ENCODE measurements at regions not wholly inside any gene's neighbourhood (a gene's known extent, or its start where the extent isn't known, plus 50 kb on each side); places are given as distances from the start of the nearest gene placed in this dataset.

- Mint-ChIP-seq H3K4me3 (no peak overlapping the region), H3K36me3 (no peaks in the 10 kb centered on the region), H3K4me1 (peaks cover 17% of the 10 kb centered on the region), H3K27me3 (ENCODE audit: insufficient read depth, low read depth) (peaks cover 12% of the 10 kb centered on the region), H3K9me3 (peaks cover 3% of the 10 kb centered on the region), H3K27ac (no peak overlapping the region)
- DNase-seq (ENCODE audit: low spot score), result no peak
- H3F3A ChIP-seq (ENCODE audit: low read depth), result peaks cover 29% of the 10 kb centered on the region
- H3K9me3 ChIP-seq (ENCODE audit: low read depth), result no peaks in the 10 kb centered on the region
- TF ChIP-seq EZH2phosphoT487 (IDR thresholded peaks at IDR 0.05), result no peak
- no peak for TF ChIP-seq CTCF (IDR thresholded peaks at IDR 0.05)
- TF ChIP-seq EZH2 (IDR thresholded peaks at IDR 0.05), result no peak
- H3K4me1 ChIP-seq, result peaks cover 16% of the 10 kb centered on the region
- no peaks in the 10 kb centered on the region for H3K27me3 ChIP-seq
- no peaks in the 10 kb centered on the region for H4K20me1 ChIP-seq (ENCODE audit: low read depth)
- no peak overlapping the region for H2AFZ ChIP-seq (replicated peaks)
- no peak overlapping the region for H3K27ac ChIP-seq
- H3K36me3 ChIP-seq, result no peaks in the 10 kb centered on the region
- H3K4me2 ChIP-seq, result no peak overlapping the region
- no peak overlapping the region for H3K4me3 ChIP-seq
- H3K79me2 ChIP-seq (ENCODE audit: low read depth), result no peaks in the 10 kb centered on the region
- no peak overlapping the region for H3K9ac ChIP-seq
Measured at GRCh38 chr22:35138521-35138920, 72.6 kb downstream of the ISX start.

GRCh38 chr22:35140879-35141745, 75.2 kb downstream of the ISX start:
- Histone ChIP-seq H4K20me1 (ENCODE audit: low read depth) (no peaks in the 10 kb centered on the region), H3K4me2 (no peak overlapping the region), H3K27me3 (no peaks in the 10 kb centered on the region), H3K36me3 (no peaks in the 10 kb centered on the region), H3F3A (ENCODE audit: low read depth) (peaks cover 7% of the 10 kb centered on the region), H3K27ac (no peak overlapping the region), H3K9ac (no peak overlapping the region), H3K4me3 (no peak overlapping the region), H3K79me2 (ENCODE audit: low read depth) (no peaks in the 10 kb centered on the region), H2AFZ (replicated peaks) (no peak overlapping the region), H3K4me1 (no peaks in the 10 kb centered on the region), H3K9me3 (ENCODE audit: low read depth) (no peaks in the 10 kb centered on the region)
- TF ChIP-seq EZH2 (IDR thresholded peaks at IDR 0.05) (no peak), CTCF (IDR thresholded peaks at IDR 0.05) (peak; percentile 70), EZH2phosphoT487 (IDR thresholded peaks at IDR 0.05) (no peak)
- no peak overlapping the region for H3K4me3 Mint-ChIP-seq
- H3K27me3 Mint-ChIP-seq (ENCODE audit: insufficient read depth, low read depth), result peaks cover 6% of the 10 kb centered on the region
- H3K36me3 Mint-ChIP-seq, result no peaks in the 10 kb centered on the region
- DNase-seq (ENCODE audit: low spot score), result peak; percentile 67
- H3K27ac Mint-ChIP-seq, result no peak overlapping the region
- H3K4me1 Mint-ChIP-seq, result no peaks in the 10 kb centered on the region
- H3K9me3 Mint-ChIP-seq, result peaks cover 3% of the 10 kb centered on the region

- peaks cover 13% of the 10 kb centered on the region for H3K27me3 Mint-ChIP-seq (ENCODE audit: insufficient read depth, low read depth)
Measured at GRCh38 chr22:35148381-35148780, 82.4 kb downstream of the ISX start.

More at GRCh38 chr22:35148381-35148780, 82.4 kb downstream of the ISX start:
- no peaks in the 10 kb centered on the region for H3K9me3 Mint-ChIP-seq
- H3K4me1 Mint-ChIP-seq, result no peaks in the 10 kb centered on the region
- no peak overlapping the region for H3K4me2 ChIP-seq
- DNase-seq (ENCODE audit: low spot score), result no peak
- no peaks in the 10 kb centered on the region for H3K36me3 Mint-ChIP-seq
- no peaks in the 10 kb centered on the region for H4K20me1 ChIP-seq (ENCODE audit: low read depth)
- H3K9ac ChIP-seq, result no peak overlapping the region
- H3F3A ChIP-seq (ENCODE audit: low read depth), result no peaks in the 10 kb centered on the region
- no peaks in the 10 kb centered on the region for H3K27me3 ChIP-seq
- no peaks in the 10 kb centered on the region for H3K9me3 ChIP-seq (ENCODE audit: low read depth)
- no peaks in the 10 kb centered on the region for H3K4me1 ChIP-seq
- no peak overlapping the region for H3K4me3 Mint-ChIP-seq
- H3K27ac Mint-ChIP-seq, result no peak overlapping the region
- no peak overlapping the region for H3K27ac ChIP-seq
- no peaks in the 10 kb centered on the region for H3K79me2 ChIP-seq (ENCODE audit: low read depth)
- no peak overlapping the region for H2AFZ ChIP-seq (replicated peaks)
- no peak for TF ChIP-seq EZH2phosphoT487 (IDR thresholded peaks at IDR 0.05)
- TF ChIP-seq EZH2 (IDR thresholded peaks at IDR 0.05), result no peak
- TF ChIP-seq CTCF (IDR thresholded peaks at IDR 0.05), result no peak
- no peaks in the 10 kb centered on the region for H3K36me3 ChIP-seq
- no peak overlapping the region for H3K4me3 ChIP-seq

Measured in neural progenitor cell (in vitro differentiated cells).